Right lobe of liver (tissue), 4 donors: ENCODE measurements at regions not wholly inside any gene's neighbourhood (a gene's known extent, or its start where the extent isn't known, plus 50 kb on each side); places are given as distances from the start of the nearest gene placed in this dataset.

ENCODE experiments used
- POLR2A ChIP-seq: fragments of 450-650 bp; IDR thresholded peaks from one replicate; pipeline ENCODE4 v1.6.1; 2017; ENCODE audit warnings: antibody characterized with exemption, mild to moderate bottlenecking
- TF ChIP-seq, protein P1 (sequence below), 4 donors: fragments of 200-600 bp in 3 of 4; fragments of 450-650 bp in 1 of 4; IDR thresholded peaks; one replicate each; pipeline versions ENCODE4 v1.5.1 to v1.8.0; 2016 to 2022; ENCODE audit warnings: antibody characterized with exemption in 4 of 4, mild to moderate bottlenecking in 2 of 4
- donor health status: DM: no; HTN: no; CAD: no.
- donor health status: DM: no; HTN: no; CAD: no.
- donor health status: DM: no; HTN: yes; CAD: no.

DNA sequence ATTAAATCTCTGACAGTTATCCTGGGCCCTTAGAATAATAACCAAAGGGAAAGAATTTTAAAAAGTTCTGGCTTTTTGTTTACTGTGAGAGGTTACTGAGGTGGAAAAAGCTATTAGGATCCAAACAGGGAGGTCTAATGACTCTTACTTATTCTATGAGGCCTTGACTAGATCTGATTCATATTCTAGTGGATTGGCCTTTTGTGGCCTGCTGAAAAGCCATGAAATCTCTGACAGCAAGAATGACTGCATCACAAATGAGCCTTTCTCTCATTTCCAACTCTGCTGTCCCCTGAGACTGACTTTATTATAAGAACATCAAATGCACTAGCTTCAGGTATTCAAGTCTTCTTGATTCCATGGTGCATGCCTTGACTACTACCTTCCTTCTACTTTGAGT, 1797.6 kb downstream of the LRRC4C start:
- TF ChIP-seq, protein P1, sequence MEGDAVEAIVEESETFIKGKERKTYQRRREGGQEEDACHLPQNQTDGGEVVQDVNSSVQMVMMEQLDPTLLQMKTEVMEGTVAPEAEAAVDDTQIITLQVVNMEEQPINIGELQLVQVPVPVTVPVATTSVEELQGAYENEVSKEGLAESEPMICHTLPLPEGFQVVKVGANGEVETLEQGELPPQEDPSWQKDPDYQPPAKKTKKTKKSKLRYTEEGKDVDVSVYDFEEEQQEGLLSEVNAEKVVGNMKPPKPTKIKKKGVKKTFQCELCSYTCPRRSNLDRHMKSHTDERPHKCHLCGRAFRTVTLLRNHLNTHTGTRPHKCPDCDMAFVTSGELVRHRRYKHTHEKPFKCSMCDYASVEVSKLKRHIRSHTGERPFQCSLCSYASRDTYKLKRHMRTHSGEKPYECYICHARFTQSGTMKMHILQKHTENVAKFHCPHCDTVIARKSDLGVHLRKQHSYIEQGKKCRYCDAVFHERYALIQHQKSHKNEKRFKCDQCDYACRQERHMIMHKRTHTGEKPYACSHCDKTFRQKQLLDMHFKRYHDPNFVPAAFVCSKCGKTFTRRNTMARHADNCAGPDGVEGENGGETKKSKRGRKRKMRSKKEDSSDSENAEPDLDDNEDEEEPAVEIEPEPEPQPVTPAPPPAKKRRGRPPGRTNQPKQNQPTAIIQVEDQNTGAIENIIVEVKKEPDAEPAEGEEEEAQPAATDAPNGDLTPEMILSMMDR (IDR thresholded peaks at IDR 0.05) = no peak
- TF ChIP-seq POLR2A = no peak
